CD4-positive, alpha-beta T cell treated with Interleukin-1 beta for 1 hour (primary cell): ENCODE measurements at regions not wholly inside any gene's neighbourhood (a gene's known extent, or its start where the extent isn't known, plus 50 kb on each side); places are given as distances from the start of the nearest gene placed in this dataset.
"Not testable (repeated sequence)": the region's sequence is repeated elsewhere in the genome, so short reads cannot be mapped to it uniquely, and the experiment has no call there.

Experiments used
- DNase-seq, 2 donors: peaks; one replicate each; pipeline ENCODE4 v3.0.0-alpha.2; 2020 to 2022

- peak in 1 of 2 donors; percentile 34 for DNase-seq
These were observed 116.6 kb downstream of the MRPL14 start for GRCh38 chr6:44010411-44011349.

- DNase-seq: no peak
These were observed 117.6 kb downstream of the MRPL14 start for GRCh38 chr6:44009425-44010321.

DNA sequence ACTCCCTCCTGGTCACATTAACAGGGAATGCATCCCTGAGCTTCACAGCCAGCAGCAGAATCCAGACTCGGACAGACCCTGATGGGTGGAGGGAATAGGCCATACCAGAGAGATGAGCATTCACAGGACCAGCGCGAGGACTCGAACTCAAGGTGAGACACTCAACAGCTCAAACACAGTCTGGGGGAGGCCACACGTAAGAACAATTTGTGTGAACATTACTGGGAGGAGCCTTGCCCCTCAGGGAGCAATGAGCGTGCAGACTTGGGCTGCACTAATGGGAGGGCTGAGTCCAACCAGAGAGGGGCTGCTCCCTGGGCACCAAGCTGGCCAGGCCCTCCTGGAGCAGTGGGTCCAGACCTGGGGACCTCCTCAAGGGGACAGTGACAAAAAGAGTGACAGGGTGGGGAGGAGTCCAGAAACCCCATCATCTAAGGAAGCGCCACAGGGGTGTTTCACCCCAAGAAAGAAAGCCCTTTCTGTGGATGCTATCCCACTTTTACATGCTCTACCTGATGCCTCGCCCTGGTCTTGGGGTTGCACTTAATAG lies 118.4 kb downstream of the MRPL14 start:
- no peak for DNase-seq

- DNase-seq: no peak
These were observed 119.2 kb downstream of the MRPL14 start for GRCh38 chr6:44007818-44008621.

DNA sequence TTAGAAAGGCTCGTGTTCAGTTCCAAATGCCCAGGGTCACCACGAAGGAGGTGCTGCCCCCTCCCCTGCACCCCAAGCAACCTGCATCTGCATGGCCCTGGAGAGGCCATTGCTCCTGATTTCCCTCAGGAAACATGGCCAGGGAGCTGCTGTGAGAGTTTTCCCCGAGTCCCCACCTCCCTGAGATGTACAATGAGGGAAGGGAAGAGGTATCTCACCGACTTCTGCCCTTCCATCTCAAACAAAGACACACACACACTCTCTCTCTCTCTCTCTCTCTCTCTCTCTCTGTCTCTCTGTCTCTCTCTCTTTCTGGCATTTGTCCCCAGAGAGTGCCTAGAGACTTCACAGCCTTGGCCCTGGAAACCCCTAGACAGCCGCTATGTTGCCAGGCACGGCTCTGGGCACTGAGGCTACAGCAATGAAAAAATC lies 120.4 kb downstream of the MRPL14 start:
- DNase-seq: no peak

DNA sequence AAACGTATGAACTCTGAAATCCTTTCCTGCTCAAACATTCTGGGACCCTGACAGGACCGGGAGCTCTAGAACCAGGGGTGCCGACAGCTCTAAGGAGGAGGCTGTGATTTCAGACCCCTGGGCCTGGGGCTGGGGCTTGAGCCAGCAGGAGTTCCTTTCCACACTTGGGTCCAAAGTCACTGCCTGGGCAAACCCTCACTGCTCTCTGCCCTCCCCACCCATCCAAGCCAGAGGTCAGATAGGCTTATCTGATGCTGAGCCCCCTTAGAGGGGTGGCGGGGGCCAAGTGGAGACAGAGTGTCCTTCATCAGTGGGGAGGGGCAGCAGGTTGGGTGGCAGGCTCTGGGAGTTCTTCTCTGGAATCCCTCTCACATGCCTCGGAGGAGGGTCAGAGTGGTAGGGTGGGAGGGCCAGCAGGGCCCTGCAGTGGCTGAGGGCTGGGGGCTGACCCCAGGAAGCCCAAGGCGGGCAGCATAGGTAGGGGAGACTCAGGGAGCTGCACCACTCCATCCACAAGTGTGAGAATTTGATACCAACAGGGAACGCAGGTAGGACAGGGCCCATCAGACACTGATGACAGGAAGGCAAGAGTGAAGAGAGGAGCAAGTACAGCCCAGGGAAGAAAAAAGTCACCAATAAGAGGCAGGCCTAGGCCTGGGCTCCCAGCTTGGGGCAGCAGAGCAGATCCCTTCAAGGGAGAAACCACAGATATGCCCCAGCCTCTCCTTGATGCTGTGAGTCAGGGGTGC lies 121.0 kb downstream of the MRPL14 start:
- no peak for DNase-seq

GRCh38 chr6:44005507-44005903 lies 121.7 kb downstream of the MRPL14 start:
- no peak for DNase-seq

DNA sequence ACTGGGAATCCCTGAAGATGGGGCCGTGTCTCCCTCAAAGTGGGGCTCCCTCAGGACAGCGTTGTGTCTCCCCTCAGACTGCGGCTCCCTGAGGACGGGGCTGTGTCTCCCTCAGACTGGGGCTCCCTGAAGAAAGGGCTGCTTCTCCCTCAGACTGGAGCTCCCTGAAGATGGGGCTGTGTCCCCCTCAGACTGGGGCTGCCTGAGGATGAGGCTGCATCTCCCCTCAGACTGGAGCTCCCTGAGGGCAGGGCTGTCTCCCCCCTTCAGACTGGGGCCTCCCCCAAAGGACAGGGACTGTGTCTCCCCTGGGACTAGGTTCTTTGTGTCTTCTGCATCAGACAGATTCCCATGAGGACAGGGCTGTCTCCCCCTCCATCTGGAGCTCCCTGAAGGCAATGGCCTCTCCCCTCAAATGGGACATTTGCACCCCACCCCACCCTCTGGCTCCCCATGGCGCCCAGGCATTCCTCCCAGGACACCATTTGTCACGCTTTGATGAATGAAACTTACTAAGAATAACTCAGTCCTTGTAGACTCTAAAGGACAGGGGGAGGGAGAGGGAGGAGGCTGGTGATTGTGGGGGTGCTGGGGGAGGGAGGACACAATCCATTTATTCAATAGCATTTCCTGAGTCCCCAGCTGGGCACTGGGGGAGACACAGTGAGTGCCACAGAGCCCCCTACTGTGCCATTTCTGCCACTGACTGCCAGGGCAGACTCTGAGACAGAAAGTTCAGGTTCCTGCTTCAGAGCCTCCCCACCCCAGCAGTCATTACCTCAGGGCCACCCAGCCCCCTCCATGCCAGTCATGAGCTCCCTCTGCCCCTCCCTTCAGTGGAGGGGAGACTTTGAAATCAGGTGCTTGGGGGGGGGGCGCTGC lies 122.4 kb downstream of the MRPL14 start:
- no peak for DNase-seq

DNA sequence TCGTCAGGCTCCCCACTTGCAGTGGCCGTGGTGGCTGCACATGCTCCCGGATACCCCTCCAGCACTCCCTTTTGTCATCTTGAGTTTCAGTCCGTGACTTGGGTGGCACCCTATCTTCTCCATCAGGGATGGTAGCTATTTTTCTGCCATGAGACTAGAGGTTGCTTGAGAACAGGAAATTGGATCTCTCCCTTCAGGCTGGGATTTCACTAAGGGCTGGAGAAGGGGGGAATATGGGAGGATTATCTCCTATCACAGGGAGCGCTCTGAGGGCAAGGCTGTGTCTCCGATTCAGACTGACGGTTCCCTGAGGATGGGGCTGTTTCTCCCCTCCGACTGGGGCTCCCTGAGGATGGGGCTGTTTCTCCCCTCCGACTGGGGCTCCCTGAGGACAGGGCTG lies 123.1 kb downstream of the MRPL14 start:
- DNase-seq: no peak

- peak in 1 of 2 donors; percentile 11 for DNase-seq
These were observed 123.7 kb downstream of the MRPL14 start for GRCh38 chr6:44003345-44004061.

DNA sequence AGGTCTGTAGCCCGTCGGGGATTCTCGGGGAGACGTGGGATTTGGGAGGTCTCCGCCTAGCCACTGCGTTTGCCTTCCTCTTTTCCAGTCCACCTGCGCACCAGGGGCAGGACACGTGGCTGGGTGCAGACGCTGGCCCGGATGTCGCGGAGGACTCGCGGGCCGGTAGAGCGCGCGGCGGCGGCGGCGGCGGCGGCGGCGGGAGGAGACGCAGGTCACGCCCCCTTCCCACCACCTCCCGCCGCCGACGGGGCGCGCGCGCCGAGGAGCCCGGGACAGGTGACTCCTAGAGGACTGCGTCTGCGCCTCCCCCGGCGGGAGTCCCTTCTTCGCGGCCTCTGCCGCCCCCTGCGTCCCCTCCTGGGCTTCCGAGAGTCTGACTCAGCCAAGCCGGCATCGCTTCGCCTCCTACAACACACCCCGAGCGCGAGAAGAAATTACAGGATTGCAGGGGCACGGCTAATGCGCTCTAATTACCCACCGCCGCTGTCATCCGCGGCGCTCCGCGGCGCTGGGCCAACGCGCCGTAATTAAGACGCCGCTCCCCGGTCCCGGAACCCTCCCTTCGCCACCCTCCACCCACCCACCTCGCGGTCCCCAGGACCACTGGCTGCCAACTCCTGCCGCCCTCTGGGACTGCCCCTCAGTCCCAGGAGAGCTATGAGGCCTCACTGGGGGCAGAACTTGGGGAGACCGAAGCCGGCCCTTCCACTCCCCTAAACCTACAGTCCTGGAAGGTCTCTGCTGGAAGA lies 124.5 kb downstream of the MRPL14 start:
- peak; percentile 49 to 55 for DNase-seq

DNA sequence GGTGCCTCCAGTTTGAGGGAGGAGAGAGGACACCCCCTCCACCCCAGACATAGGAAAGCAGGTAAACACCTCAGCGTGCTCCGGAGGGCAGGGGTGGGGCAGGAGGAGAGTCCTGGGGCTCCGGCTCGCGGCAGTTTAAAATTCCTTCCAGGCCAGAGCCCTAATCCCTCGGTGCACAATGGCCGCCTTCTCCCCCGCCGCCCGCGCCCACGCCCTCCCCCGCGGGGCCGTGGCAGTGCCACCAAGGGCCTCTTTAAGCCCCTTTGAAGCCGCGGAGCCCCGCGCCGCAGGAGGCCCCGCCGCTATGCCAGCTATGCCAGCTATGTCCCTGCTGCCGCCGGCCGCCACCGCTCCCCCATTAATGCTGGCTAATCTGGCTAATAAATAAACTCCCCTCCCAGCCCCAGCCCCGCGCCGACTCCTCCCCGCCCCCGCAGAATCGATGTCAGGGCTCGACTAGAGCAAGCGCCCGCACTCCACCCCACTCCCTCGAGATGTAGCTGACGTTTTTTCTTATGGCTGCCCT lies 125.1 kb downstream of the MRPL14 start:
- no peak for DNase-seq

DNA sequence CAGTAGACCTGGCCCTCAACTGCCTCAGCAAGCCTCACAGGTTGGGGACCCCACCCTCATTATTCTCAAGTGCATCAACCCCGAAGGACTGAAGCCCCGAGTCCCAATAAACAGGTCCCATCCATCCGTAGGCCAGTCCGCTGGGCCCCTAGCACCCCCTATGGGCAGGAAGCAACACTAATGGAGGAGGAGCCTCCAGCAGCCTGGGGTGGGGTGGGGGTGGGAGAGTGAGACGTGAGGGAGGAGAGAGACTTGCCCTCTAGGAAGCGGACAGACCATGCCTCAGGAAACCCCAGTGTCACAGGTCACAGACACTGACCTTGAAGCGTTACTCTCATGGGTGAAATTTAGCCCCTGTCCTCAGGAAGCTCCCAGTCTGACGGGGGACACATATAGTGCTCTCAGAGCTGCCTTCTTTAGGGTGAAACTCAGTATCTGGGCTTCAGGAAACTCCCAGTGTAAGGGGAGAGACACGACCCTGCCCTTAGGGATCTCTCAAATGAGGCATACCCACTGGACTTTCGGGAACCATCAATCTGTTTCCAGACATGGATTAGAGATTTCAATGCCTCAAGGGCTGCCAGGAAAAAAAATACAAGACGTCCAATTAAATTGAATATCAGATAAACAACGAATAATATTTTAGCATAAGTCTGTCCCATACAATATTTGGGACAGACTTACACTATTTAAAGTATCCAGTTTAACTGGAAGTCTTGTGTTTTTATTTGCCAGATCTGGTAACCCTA lies 125.8 kb downstream of the MRPL14 start:
- no peak for DNase-seq

GRCh38 chr6:44000164-44000842 lies 126.9 kb downstream of the MRPL14 start:
- peak in 1 of 2 donors; percentile 70 for DNase-seq

GRCh38 chr6:43999628-44000027 lies 127.6 kb downstream of the MRPL14 start:
- DNase-seq: no peak

DNA sequence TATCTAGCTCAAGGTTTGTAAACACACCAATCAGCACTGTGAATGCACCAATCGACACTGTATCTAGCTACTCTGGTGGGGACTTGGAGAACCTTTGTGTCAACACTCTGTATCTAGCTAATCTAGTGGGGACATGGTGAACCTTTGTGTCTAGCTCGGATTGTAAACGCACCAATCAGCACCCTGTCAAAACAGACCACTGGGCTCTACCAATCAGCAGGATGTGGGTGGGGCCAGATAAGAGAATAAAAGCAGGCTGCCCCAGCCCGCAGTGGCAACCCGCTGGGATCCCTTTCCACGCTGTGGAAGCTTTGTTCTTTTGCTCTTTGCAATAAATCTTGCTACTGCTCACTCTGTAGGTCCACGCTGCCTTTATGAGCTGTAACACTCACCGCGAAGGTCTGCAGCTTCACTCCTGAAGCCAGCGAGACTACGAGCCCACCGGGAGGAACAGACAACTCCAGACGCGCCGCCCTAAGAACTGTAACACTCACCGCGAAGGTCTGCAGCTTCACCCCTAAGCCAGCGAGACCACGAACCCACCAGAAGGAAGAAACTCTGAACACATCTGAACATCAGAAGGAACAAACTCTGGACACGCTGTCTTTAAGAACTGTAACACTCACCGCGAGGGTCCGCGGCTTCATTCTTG lies 128.5 kb downstream of the MRPL14 start:
- DNase-seq: not testable (repeated sequence)
